GM12801 (cell line): ENCODE measurements at regions not wholly inside any gene's neighbourhood (a gene's known extent, or its start where the extent isn't known, plus 50 kb on each side); places are given as distances from the start of the nearest gene placed in this dataset.

Experiments used
- CTCF ChIP-seq: IDR thresholded peaks from one replicate; pipeline ENCODE4 v1.5.1; 2011; ENCODE audit warnings: control low read depth; ENCODE audit not compliant: insufficient read length; ENCODE audit errors: extremely low read depth

DNA sequence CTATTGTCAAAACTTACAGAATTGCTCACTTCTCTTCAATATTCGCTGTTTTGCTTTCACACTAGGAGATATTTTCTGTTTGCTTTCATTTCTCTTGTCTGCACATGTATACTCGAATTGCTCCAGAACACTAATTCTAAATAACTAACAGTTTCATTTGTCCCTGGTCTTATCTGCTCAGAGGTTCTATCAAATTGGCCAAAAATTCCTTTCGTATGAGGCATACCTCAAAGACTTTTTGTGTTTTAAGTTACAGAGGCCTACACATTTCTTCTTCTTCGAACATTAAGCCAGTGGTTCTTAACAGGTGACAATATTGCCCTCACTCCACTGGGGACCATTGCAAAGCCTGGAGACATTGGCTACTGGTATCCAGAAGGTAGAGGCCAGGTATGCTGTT is 1314.6 kb downstream of the EFNB2 start:
- no peak for TF ChIP-seq CTCF

- TF ChIP-seq CTCF = no peak
These were observed 1315.4 kb downstream of the EFNB2 start for GRCh38 chr13:105220063-105220462.

GRCh38 chr13:105219651-105220050 is 1315.8 kb downstream of the EFNB2 start:
- TF ChIP-seq CTCF = no peak

- no peak for TF ChIP-seq CTCF
These were observed 1322.0 kb downstream of the EFNB2 start for GRCh38 chr13:105213512-105213911.

- no peak for TF ChIP-seq CTCF
These were observed 1327.7 kb downstream of the EFNB2 start for GRCh38 chr13:105207572-105208293.

DNA sequence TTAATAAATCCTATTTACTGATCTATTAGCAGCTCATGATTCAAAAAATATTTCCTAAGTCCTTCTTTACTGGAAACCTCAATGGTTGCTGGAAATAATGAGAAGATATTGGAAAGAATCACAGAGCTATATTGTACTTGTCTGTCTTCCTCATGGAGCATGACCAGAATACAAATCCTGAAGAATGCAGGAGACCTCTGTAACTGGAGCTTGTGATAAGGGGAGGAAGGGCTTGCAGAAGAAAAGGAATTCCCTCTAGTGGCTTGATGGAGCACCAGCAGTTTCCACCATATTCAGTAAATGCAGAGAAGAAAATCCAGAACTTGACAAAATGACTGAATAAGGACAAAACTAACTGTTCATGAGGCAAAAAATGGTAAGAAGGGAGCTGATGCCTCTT is 1333.1 kb downstream of the EFNB2 start:
- TF ChIP-seq CTCF = no peak

GRCh38 chr13:105201351-105201750 is 1334.1 kb downstream of the EFNB2 start:
- TF ChIP-seq CTCF = no peak
